ENCODE measurements at regions not wholly inside any gene's neighbourhood (a gene's known extent, or its start where the extent isn't known, plus 50 kb on each side); places are given as distances from the start of the nearest gene placed in this dataset.
A peak's percentile ranks its signal among the peaks of the same experiment; 100 is the strongest.

GRCh38 chr9:21556581-21557427 lies 74.7 kb upstream of the IFNE start:
- no peak for TF ChIP-seq CTCF (IDR thresholded peaks at IDR 0.05)
- no peak for TF ChIP-seq POLR2A (IDR thresholded peaks at IDR 0.05)
- Histone ChIP-seq H3K9me3 (no peaks in the 10 kb centered on the region), H3K27ac (no peak overlapping the region), H3K4me1 (peaks cover 11% of the 10 kb centered on the region), H3K4me3 (no peak overlapping the region), H3K27me3 (peaks cover 0 to 37% of the 10 kb centered on the region in 2 donors), H3K36me3 (replicated peaks in 1 of 2; ENCODE audit: insufficient read depth in 1 of 2, low read depth in 2 of 2) (no peaks in the 10 kb centered on the region)
- ATAC-seq = no peak
- DNase-seq = no peak
- 71 to 72% methylated on average over 4 of the region's 4 CpGs for WGBS, 2 donors
- intact Hi-C loops (cut with DNase I) = no loop called here

GRCh38 chr9:21557428-21557768 lies 75.3 kb upstream of the IFNE start:
- intact Hi-C loops (cut with DNase I) = no loop called here
- no peak for TF ChIP-seq CTCF (IDR thresholded peaks at IDR 0.05)
- no peak for TF ChIP-seq POLR2A (IDR thresholded peaks at IDR 0.05)
- H3K4me3 ChIP-seq = no peak overlapping the region
- H3K4me1 ChIP-seq = peaks cover 11% of the 10 kb centered on the region
- H3K9me3 ChIP-seq = no peaks in the 10 kb centered on the region
- H3K36me3 ChIP-seq (replicated peaks in 1 of 2; ENCODE audit: insufficient read depth in 1 of 2, low read depth in 2 of 2) = no peaks in the 10 kb centered on the region
- 78 to 79% methylated on average over 1 of the region's 1 CpG for WGBS, 2 donors
- DNase-seq = no peak
- no peak for ATAC-seq
- no peak overlapping the region for H3K27ac ChIP-seq
- H3K27me3 ChIP-seq = peaks cover 0 to 37% of the 10 kb centered on the region in 2 donors

- H3K4me1 ChIP-seq = peaks cover 11% of the 10 kb centered on the region
- intact Hi-C loops (cut with DNase I) = no loop called here
- H3K36me3 ChIP-seq (replicated peaks in 1 of 2; ENCODE audit: insufficient read depth in 1 of 2, low read depth in 2 of 2) = no peaks in the 10 kb centered on the region
- no peaks in the 10 kb centered on the region for H3K9me3 ChIP-seq
- no peak overlapping the region for H3K4me3 ChIP-seq
- ATAC-seq (no peak), DNase-seq (no peak)
- peak overlapping the region in 1 of 4 donors; percentile 66 for H3K27ac ChIP-seq
- WGBS, 2 donors = 34 to 65% methylated on average over 1 of the region's 1 CpG
- TF ChIP-seq CTCF (IDR thresholded peaks at IDR 0.05) = no peak
- no peak for TF ChIP-seq POLR2A (IDR thresholded peaks at IDR 0.05)
- H3K27me3 ChIP-seq = peaks cover 0 to 37% of the 10 kb centered on the region in 2 donors
Observed at GRCh38 chr9:21558079-21558478, 76.0 kb upstream of the IFNE start.

- TF ChIP-seq POLR2A (IDR thresholded peaks at IDR 0.05) (no peak), CTCF (IDR thresholded peaks at IDR 0.05) (no peak)
- WGBS, 2 donors = 7 to 23% methylated on average over 18 to 40 of the region's 40 CpGs
- peak; percentile 20 for ATAC-seq
- Histone ChIP-seq H3K27ac (peak overlapping the region in 1 of 4 donors; percentile 66), H3K4me3 (peak overlapping the region; percentile 41 to 74), H3K4me1 (peaks cover 11% of the 10 kb centered on the region), H3K36me3 (replicated peaks in 1 of 2; ENCODE audit: insufficient read depth in 1 of 2, low read depth in 2 of 2) (no peaks in the 10 kb centered on the region), H3K9me3 (no peaks in the 10 kb centered on the region), H3K27me3 (peaks cover 0 to 37% of the 10 kb centered on the region in 2 donors)
- intact Hi-C loops (cut with DNase I) = no loop called here
- DNase-seq = peak in 1 of 4 donors; percentile 10
Observed at GRCh38 chr9:21558615-21559401, 76.7 kb upstream of the IFNE start.
